Epithelial cell of esophagus (primary cell): ENCODE measurements at regions not wholly inside any gene's neighbourhood (a gene's known extent, or its start where the extent isn't known, plus 50 kb on each side); places are given as distances from the start of the nearest gene placed in this dataset.

Experiments
- DNase-seq: peaks from one replicate; pipeline ENCODE4 v3.0.0; 2010; ENCODE audit warnings: low read depth
- H3K4me3 ChIP-seq: 2 replicates; pipeline ENCODE4 v1.5.1; 2011; ENCODE audit warnings: mild to moderate bottlenecking, low read length, control low read depth
- TF ChIP-seq, protein P1 (sequence below): IDR thresholded peaks from 2 replicates; pipeline ENCODE4 v1.5.1; 2011; ENCODE audit warnings: low read depth, mild to moderate bottlenecking, low read length, control low read depth, inconsistent platforms; ENCODE audit not compliant: insufficient read depth; ENCODE audit errors: missing control alignments

DNA sequence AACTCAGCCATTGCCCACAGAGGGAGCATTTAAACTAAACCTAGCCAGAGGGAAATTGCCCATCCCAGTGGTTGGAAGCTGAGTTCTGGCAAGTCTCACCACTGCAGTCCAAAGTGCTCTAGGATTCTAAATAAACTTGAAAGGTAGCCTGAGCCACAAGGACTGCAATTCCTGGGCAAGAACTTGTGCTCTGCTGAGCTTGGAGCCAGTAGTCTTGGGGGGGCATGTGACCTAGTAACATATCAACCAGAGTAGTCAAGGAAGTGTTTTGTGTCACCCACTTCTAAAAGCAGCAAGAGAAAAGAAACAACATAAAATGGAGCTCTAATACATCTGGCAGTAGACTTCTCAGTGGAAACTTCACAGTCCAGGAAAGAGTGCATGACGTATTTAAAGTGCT, 167.0 kb downstream of the PTH2R start:
- TF ChIP-seq, protein P1, sequence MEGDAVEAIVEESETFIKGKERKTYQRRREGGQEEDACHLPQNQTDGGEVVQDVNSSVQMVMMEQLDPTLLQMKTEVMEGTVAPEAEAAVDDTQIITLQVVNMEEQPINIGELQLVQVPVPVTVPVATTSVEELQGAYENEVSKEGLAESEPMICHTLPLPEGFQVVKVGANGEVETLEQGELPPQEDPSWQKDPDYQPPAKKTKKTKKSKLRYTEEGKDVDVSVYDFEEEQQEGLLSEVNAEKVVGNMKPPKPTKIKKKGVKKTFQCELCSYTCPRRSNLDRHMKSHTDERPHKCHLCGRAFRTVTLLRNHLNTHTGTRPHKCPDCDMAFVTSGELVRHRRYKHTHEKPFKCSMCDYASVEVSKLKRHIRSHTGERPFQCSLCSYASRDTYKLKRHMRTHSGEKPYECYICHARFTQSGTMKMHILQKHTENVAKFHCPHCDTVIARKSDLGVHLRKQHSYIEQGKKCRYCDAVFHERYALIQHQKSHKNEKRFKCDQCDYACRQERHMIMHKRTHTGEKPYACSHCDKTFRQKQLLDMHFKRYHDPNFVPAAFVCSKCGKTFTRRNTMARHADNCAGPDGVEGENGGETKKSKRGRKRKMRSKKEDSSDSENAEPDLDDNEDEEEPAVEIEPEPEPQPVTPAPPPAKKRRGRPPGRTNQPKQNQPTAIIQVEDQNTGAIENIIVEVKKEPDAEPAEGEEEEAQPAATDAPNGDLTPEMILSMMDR, result no peak
- no peak for DNase-seq
- no peak overlapping the region for H3K4me3 ChIP-seq

DNA sequence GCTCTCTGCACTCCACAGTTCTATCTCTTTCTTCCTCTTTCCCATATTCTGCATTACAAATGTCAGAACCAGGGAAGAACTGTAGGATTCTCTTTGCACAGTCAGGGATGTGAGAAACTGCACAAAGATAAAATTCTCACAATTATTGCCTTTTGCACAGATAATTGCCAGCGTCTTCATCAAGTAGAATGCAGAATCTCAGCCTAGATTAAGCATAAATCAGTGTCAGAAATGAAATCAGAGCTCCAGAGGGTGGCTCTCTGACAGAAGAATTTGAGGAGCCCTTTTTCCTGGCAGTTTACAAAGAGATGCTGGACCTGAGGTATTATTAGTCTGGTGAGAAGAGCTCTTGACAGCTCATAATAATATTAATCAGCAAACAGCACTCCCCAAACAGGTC, 173.1 kb downstream of the PTH2R start:
- no peak overlapping the region for H3K4me3 ChIP-seq
- TF ChIP-seq, protein P1, result no peak
- DNase-seq, result no peak

DNA sequence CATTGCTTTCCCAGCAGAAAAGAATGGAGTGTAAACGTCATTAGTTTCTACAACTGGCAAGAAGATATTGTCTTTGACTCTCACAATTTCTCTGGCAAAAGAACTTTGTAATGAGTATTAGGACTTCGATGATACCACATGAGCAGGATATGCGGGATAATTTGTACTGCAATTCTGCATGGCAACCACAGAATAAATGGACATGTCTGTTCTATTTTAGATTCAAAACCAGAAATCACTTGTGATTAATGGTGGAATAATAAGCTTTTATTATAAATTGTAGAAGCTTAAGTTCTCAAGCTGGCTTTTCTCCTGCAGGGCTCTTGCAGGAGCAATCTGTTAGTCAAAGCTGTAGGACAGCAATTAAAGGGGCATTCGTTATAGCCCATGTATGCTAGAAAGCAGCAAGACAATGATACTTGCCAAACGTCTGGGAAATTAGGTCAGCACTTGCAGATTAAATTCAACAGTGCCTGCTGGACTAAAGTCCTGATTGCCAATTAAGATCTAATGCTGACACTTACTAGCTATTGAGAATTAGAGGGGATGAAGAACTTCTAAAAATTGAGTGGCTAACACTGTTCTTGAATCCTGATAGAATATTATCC, 177.9 kb downstream of the PTH2R start:
- TF ChIP-seq, protein P1, result no peak
- no peak for DNase-seq

DNA sequence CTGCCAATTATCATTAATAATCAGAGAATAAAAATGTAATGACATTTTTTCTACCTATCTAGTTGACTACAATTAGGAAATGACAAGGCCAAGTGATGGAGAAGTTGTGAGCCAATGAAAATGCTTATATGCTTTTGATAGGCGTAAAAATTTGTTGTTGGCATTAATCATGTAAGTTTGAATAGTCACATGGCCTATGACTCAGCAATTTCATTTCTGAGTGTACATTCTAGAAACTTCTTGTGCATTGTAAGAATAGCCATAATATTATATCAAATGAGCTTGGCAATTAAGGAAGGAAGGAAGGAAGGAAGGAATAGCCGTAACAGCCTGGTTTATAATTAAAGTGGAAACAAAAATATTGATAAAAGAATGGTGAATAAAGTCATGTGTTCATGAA, 179.9 kb downstream of the PTH2R start:
- TF ChIP-seq, protein P1, result no peak
- peak; percentile 3 for DNase-seq
- H3K4me3 ChIP-seq, result no peak overlapping the region

More for the DNA sequence above, 177.9 kb downstream of the PTH2R start:
- no peak overlapping the region for H3K4me3 ChIP-seq

DNA sequence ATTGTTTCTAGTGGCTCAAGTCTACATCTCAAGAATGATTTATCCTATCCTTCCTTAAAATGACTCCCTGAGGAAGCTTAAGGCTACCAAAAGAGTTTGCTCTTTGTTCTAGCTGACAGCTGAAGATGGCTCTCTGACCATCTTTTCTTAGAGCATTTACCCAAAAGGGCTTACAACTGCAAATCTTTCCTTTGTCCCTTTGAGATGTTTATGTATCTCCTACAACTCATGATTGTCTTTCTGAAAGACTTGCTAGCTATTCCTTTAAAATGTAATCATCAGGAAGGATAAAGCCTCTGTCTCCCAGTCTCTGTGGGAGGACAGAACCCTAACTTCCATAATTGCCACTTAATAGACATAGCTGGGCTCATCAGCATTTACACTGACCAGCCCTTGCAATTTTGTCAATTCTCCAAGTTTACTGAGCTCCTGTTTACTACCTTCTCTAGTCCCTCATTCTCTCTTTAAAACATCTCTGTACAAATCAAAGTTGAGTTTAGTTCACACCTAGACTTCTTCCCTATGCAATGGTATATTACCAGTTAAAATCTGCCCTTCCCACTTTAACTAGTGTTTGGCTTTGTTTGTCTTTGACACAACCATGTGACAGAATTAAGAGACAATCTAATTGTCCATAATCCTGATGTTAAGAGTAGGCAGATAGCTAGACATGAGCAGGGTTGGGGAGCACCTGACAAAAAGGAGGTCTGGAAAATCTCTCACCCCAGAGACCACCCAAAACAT, 188.2 kb downstream of the PTH2R start:
- H3K4me3 ChIP-seq, result no peak overlapping the region
- no peak for DNase-seq
- TF ChIP-seq, protein P1, result no peak

DNA sequence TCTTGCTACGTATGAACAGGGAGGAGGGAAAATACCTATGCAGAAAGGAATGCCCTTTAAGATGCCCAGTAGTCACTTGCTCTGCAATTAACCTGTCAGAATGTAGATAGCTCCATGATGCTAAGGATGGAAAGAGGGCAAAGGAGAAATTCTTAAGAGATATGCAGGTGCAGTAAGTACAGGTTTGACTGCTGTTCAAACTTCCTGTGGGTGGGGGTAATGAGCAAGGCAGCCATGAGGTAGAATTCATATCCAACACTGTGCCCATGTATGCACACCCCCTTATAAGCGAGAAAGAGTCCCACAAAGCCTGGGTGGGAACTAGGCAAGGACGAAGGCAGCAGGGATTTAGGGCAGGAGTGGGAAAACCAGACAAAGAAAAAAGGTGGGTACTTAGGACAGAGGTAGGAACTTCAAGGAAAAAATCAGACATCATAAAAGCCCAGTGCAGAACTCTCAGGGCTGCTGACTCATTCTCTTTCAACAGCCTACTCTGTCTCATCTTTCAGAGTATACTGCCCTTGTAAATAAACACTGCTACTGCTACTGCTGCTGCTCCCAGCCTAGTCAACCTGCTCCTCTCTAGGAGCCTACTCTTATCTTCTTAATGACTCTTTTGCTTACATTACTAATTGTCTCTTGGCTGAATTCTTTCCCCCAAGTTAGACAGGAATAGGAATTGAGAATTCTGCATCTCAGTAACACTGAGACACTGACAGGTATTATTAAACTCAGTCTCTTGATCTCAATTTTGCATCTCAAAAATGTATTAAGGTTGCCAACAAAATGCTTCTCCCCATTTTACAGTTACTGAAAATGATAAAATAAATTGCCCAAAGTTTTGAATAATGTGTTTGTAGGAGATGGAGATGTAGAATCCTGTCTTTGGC, 189.0 kb downstream of the PTH2R start:
- H3K4me3 ChIP-seq, result no peak overlapping the region
- peak; percentile 71 for DNase-seq
- TF ChIP-seq, protein P1, result no peak
